Right ventricle myocardium inferior (tissue), 1 donor: ENCODE measurements at regions not wholly inside any gene's neighbourhood (a gene's known extent, or its start where the extent isn't known, plus 50 kb on each side); places are given as distances from the start of the nearest gene placed in this dataset.
A peak's percentile ranks its signal among the peaks of the same experiment; 100 is the strongest.

ENCODE experiments used
- ATAC-seq: fragments of 200-7000 bp; cut with Tn5 transposase; one replicate; pipeline ENCODE4 v1.9.1; 2020; ENCODE audit warnings: mild to moderate bottlenecking, moderate library complexity
- DNase-seq: peaks from one replicate; pipeline ENCODE4 v3.0.0; 2021; ENCODE audit errors: missing footprints
- intact Hi-C: fragments of 100-400 bp; cut with DNase I; formaldehyde crosslinking; loops from one replicate; pipeline ENCODE4 v1.11.0; 2022
- donor health status: DM: no; HTN: yes; CAD: no; lungs with severe emphysema.

- intact Hi-C loops: no loop called here
- DNase-seq (no peak), ATAC-seq (no peak)
Observed at GRCh38 chr13:104111031-104111430, 1044.8 kb upstream of the SLC10A2 start.

- DNase-seq: no peak
- intact Hi-C loops: no loop called here
- no peak for ATAC-seq
Observed at GRCh38 chr13:104106705-104107393, 1040.6 kb upstream of the SLC10A2 start.

DNA sequence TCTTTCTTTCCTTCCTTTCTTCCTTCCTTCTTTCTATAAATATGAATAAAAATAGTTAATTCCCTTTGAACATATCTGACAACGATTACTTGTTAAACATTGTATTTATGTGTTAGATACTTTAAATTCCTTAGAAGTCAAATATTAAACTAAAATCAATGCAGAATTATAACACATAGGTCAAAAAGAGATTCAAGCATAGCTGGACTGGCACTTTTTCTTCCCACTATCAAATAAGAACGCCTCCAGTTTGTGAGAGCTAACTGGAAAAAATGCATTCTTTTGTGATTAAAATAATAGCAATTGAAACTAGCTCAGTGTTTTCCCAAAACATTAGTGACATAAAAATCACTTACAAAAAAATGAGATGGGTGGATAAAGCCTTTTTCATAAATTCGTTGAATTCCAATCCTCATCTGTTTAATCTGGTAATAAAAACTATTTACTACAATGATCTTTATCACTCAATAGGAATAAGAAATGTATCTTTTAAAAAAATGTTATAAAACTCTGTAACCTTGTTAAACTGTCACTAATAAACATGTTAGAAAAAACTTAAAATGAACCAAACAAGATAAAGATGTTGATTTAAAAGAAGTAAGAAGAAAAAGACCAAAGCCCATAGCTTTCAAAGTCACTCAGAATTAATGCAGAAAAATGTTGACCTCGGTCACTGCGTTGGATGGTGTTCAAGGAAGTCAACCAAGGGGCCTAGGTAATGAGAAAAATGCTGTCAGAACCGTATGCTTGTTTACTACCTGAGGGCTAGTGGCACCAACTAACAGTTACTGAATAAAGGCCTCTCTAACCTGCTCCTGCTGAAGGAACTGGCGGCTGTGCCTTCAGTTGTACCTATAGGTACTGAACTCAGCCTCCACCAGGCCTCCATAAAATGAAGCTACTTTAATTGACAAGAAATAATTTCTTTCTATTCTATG lies 1039.5 kb upstream of the SLC10A2 start:
- intact Hi-C loops: no loop called here
- ATAC-seq (no peak), DNase-seq (no peak)

GRCh38 chr13:104099750-104100149 lies 1033.5 kb upstream of the SLC10A2 start:
- no peak for DNase-seq
- no peak for ATAC-seq
- intact Hi-C loops: no loop called here

GRCh38 chr13:104098421-104098820 lies 1032.2 kb upstream of the SLC10A2 start:
- intact Hi-C loops: no loop called here
- no peak for DNase-seq
- no peak for ATAC-seq

GRCh38 chr13:104086759-104087158 lies 1020.5 kb upstream of the SLC10A2 start:
- DNase-seq: no peak
- intact Hi-C loops: no loop called here
- ATAC-seq: no peak

DNA sequence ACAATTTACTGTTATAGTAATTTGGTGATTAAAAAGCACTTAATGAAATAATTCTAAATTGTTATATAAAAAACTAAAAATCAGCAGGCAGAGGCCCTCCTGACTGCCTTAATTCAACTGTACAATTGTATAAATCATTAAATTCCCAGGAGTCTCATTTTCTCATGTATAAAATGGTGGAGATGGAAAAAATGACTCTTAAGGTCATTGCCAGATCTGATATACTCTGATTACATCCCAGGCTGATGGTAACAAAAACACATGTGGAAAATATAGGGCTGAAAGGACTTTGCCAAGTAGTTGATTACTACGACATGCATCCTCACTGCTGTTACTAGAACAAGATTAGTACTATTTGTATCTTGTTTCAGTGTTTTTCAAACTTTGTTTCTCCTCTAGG lies 1020.0 kb upstream of the SLC10A2 start:
- ATAC-seq: no peak
- intact Hi-C loops: no loop called here
- DNase-seq: no peak

DNA sequence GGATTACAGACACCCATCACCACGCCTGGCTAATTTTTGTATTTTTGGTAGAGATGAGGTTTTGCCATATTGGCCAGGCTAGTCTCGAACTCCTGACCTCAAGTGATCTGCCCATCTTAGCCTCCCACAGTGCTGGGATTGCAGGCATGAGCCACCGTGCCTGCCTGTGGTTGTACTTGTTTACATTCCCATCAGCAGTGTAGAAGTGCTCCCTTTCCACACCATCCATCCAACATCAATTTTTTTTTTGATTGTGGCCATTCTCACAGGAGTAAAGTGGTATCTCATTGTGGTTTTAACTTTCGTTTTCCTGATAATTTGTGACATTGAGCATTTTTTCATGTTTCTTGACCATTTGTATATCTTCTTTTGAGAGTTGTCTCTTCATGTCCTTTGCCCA lies 1019.4 kb upstream of the SLC10A2 start:
- intact Hi-C loops: no loop called here
- ATAC-seq (no peak), DNase-seq (no peak)

DNA sequence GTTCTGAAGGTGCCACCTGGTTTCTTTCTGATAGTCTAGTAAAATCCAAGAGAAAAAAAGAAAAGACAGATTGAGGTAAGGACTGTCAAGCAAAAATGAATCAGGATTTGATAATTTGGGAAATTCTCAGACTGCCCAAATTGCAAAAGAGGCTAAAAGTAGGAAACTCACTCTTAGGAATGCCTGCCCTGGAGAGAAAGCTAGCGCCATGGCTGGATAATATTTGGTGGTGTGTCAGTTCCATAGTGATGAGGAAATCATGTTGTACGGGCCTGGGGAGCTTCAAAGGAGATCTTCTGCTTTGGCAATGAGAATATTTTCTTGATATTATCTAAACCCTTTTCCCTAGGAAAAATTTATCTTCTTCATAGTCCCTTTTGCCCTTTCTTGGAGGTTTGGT lies 1008.1 kb upstream of the SLC10A2 start:
- no peak for DNase-seq
- ATAC-seq: no peak
- intact Hi-C loops: no loop called here

GRCh38 chr13:104071806-104072205 lies 1005.6 kb upstream of the SLC10A2 start:
- intact Hi-C loops: no loop called here
- ATAC-seq (no peak), DNase-seq (no peak)

DNA sequence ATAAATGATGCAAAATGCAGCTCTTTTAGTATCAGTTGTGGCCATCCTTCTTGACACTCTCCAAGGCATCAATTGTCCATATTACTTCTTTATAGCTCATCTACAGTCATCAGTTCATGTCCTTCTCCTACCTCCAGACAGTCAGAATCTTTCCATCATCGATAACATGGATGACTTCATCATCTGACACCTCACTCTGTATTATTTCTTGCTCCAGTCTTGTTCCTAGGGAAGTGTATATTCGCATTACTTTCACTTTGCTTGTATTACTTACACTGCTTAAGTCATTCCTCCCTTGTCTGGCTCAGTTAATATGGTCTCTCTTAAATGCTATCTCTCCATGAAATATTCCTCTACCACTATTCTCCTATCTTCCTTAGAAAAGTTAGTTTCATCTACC lies 999.1 kb upstream of the SLC10A2 start:
- DNase-seq: no peak
- no peak for ATAC-seq
- intact Hi-C loops: no loop called here

- ATAC-seq: no peak
- no peak for DNase-seq
- intact Hi-C loops: no loop called here
Observed at GRCh38 chr13:104057861-104058260, 991.6 kb upstream of the SLC10A2 start.

DNA sequence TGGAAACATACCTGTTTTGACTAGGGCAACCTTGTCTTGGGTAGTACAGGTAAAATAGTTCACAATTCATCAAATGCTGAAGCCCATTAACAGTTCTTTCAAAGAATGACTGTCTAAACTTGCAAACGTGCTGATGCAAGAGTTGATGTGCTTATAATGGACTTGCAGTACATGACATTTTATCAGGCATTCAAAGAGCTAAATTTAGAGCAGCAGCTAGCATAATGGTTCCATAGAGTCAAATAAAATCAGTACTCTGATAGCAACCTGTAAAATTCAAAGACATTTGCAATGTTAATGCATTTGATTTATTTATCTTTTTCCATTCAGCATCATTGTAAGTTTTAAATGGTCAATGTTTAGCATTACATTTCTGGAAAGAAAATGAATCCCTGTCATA lies 979.7 kb upstream of the SLC10A2 start:
- ATAC-seq (no peak), DNase-seq (no peak)
- intact Hi-C loops: no loop called here

- intact Hi-C loops: no loop called here
- ATAC-seq: no peak
- no peak for DNase-seq
Observed at GRCh38 chr13:104043184-104043583, 977.0 kb upstream of the SLC10A2 start.

DNA sequence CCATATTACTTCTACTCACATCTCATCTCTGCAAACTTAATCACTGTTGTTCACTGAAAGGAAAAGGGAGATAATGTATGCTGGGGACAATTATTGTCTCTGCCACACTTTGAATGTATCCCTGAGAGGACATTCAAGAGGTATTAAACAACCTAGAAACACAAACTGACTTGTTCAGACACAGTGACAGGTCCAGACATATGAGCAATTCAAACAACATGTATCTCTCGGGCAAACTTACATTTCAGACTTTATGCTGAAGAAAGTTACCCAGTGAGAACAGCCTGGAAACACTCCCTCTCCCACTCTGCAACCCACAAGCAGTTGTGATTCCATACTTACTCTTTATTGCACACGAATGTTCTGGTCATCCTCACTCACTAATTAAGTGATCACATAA lies 968.7 kb upstream of the SLC10A2 start:
- no peak for ATAC-seq

DNA sequence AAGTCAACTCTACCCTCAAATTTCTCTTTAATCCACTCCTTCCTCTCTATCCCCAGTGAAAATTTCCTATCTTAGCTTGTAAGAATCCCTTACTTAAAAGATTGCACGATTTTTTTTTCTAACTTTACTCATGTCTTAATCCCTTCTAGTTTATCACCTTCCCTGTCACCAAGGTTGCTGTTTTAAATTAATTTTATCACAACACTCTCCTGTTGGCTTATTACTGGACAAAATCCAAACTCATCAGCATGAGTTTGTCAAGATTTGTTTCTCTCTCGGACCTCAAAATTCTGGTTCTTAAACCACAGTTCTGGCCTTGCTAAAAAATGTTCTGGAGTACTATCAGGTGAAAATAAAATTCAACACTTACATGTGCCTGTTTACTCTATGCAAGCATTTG lies 959.1 kb upstream of the SLC10A2 start:
- ATAC-seq (no peak), DNase-seq (no peak)
- intact Hi-C loops: no loop called here

More for the DNA sequence above, 968.7 kb upstream of the SLC10A2 start:
- intact Hi-C loops: no loop called here
- DNase-seq: no peak

- ATAC-seq: peak; percentile 76
- intact Hi-C loops: no loop called here
- DNase-seq: no peak
Observed at GRCh38 chr13:104024416-104025170, 958.4 kb upstream of the SLC10A2 start.

GRCh38 chr13:104021806-104022397 lies 955.7 kb upstream of the SLC10A2 start:
- intact Hi-C loops: no loop called here
- no peak for DNase-seq
- no peak for ATAC-seq

DNA sequence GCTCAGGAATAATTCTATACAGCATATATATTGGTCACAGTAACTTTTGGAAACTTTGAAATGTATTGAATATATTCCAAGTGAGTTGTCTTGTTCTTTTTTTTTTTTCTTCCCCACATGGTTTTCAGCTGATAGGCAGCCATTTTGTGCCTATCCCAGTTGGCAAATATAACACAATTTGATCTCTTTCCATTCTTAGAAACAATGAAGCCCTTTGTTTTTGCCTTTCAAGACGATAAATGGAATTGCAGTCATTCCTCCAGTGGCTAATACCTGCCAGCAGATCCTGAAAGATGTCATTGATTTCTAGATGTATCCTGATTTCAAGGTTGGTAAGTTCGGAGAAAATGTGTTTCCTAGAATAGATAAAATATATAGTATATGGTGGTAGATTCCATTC lies 951.1 kb upstream of the SLC10A2 start:
- intact Hi-C loops: no loop called here
- ATAC-seq (no peak), DNase-seq (no peak)
